Kidney (tissue), 13 donors: ENCODE measurements at regions not wholly inside any gene's neighbourhood (a gene's known extent, or its start where the extent isn't known, plus 50 kb on each side); places are given as distances from the start of the nearest gene placed in this dataset.
A peak's percentile ranks its signal among the peaks of the same experiment; 100 is the strongest.

ENCODE experiments used
- DNase-seq, 5 donors: peaks; one replicate each; pipeline ENCODE4 v3.0.0-alpha.2; 2013 to 2020
- FAIRE-seq: peaks from 2 replicates; lab custom pipeline; 2012; peaks lifted over from hg19 to GRCh38; lab: Jason Lieb, UNC
- H3K27ac ChIP-seq, 2 donors: one replicate each; pipeline ENCODE4 v1.7.0; 2013; ENCODE audit warnings: low read depth in 2 of 2, low read length in 2 of 2, inconsistent platforms in 1 of 2
- H3K27me3 ChIP-seq: one replicate; pipeline ENCODE4 v1.7.1; 2013; ENCODE audit warnings: low read length, inconsistent platforms; ENCODE audit not compliant: control insufficient read depth, insufficient read depth
- H3K36me3 ChIP-seq, 3 donors: one replicate each; pipeline versions ENCODE4 v1.7.0 to v1.7.1; 2013; ENCODE audit warnings: low read length in 3 of 3, control low read depth in 1 of 3, inconsistent platforms in 1 of 3; ENCODE audit not compliant: insufficient read depth in 3 of 3, control insufficient read depth in 2 of 3
- H3K4me1 ChIP-seq, 3 donors: one replicate each; pipeline versions ENCODE4 v1.7.0 to v1.7.1; 2013; ENCODE audit warnings: low read length in 3 of 3, inconsistent platforms in 1 of 3, low read depth in 1 of 3; ENCODE audit not compliant: control insufficient read depth in 2 of 3, insufficient read depth in 2 of 3
- H3K4me3 ChIP-seq, 3 donors: one replicate each; pipeline versions ENCODE4 v1.7.0 to v1.8.1; 2013; ENCODE audit warnings: low read length in 3 of 3, control low read depth in 1 of 3, inconsistent platforms in 1 of 3
- H3K9ac ChIP-seq, 3 donors: one replicate each; pipeline versions ENCODE4 v1.7.0 to v1.7.1; 2013; ENCODE audit warnings: low read length in 3 of 3, control low read depth in 1 of 3, inconsistent platforms in 1 of 3
- H3K9me3 ChIP-seq, 3 donors: one replicate each; pipeline versions ENCODE4 v1.7.0 to v1.7.1; 2013; ENCODE audit warnings: low read length in 3 of 3, control low read depth in 1 of 3, inconsistent platforms in 1 of 3; ENCODE audit not compliant: control insufficient read depth in 2 of 3, insufficient read depth in 1 of 3
- CTCF ChIP-seq: IDR thresholded peaks from 3 replicates; pipeline ENCODE4 v1.5.1; 2012; ENCODE audit warnings: mild to moderate bottlenecking, moderate library complexity, borderline replicate concordance; ENCODE audit not compliant: insufficient read depth; ENCODE audit errors: extremely low read depth
- intact Hi-C: fragments of 100-400 bp; cut with DNase I; formaldehyde crosslinking; loops from one replicate; pipeline ENCODE4 v1.11.1; 2022
- donor health status: control.
- donor health status: control.
- donor health status: control.
- donor health status: control.
- donor health status: control.
- donor health status: DM: yes; HTN: yes; CAD: no.
- donor health status: Normal renal cell carcinoma (clear cell type).

GRCh38 chr2:200741468-200742202 is 70.1 kb upstream of the BZW1 start:
- Histone ChIP-seq H3K9ac (no peak overlapping the region), H3K4me1 (peaks cover 0 to 14% (median 0%) of the 10 kb centered on the region in 3 donors), H3K4me3 (no peak overlapping the region), H3K9me3 (no peaks in the 10 kb centered on the region), H3K27me3 (no peaks in the 10 kb centered on the region), H3K36me3 (no peaks in the 10 kb centered on the region), H3K27ac (no peak overlapping the region)
- intact Hi-C loops: no loop called here
- TF ChIP-seq CTCF: no peak
- DNase-seq (no peak), FAIRE-seq (no peak)

- intact Hi-C loops: no loop called here
- no peak overlapping the region for H3K27ac ChIP-seq
- no peak for FAIRE-seq
Measured at GRCh38 chr2:200742426-200742825, 69.3 kb upstream of the BZW1 start.

GRCh38 chr2:200743042-200743676 is 68.6 kb upstream of the BZW1 start:
- Histone ChIP-seq H3K27me3 (no peaks in the 10 kb centered on the region), H3K36me3 (no peaks in the 10 kb centered on the region), H3K9me3 (no peaks in the 10 kb centered on the region), H3K4me1 (peaks cover 3 to 18% (median 7%) of the 10 kb centered on the region in 3 donors), H3K4me3 (no peak overlapping the region), H3K9ac (no peak overlapping the region), H3K27ac (no peak overlapping the region)
- TF ChIP-seq CTCF: no peak
- DNase-seq (no peak), FAIRE-seq (no peak)
- intact Hi-C loops: no loop called here

More at GRCh38 chr2:200742426-200742825, 69.3 kb upstream of the BZW1 start:
- H3K4me1 ChIP-seq: peaks cover 2 to 15% (median 3%) of the 10 kb centered on the region in 3 donors
- no peaks in the 10 kb centered on the region for H3K27me3 ChIP-seq
- peak in 1 of 5 donors; percentile 81 for DNase-seq
- H3K9me3 ChIP-seq: no peaks in the 10 kb centered on the region
- H3K4me3 ChIP-seq: no peak overlapping the region
- no peak for TF ChIP-seq CTCF
- no peak overlapping the region for H3K9ac ChIP-seq
- no peaks in the 10 kb centered on the region for H3K36me3 ChIP-seq
